Colon (tissue), 2 donors: ENCODE measurements at regions not wholly inside any gene's neighbourhood (a gene's known extent, or its start where the extent isn't known, plus 50 kb on each side); places are given as distances from the start of the nearest gene placed in this dataset.

Experiments
- FAIRE-seq: peaks from 2 replicates; lab custom pipeline; 2012; peaks lifted over from hg19 to GRCh38; lab: Jason Lieb, UNC
- donor health status: control.
- donor health status: control.

DNA sequence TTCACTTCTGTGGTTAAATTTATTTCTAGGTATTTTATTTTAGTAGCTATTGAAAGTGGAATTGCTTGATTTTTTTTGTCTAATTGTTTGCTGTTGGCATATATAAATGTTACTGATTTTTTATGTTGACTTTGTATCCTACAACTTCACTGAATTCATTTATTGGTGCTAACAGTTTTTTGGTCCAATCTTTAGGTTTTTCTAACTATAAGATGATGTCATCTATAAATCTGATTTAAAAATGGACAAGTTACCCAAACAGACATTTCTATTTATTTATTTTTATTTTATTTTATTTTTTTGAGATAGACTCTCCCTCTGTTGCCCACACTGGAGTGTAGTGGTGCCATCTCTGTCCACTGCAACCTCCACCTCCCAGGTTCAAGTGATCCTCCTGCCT is 162.3 kb downstream of the COX7C start:
- no peak for FAIRE-seq

DNA sequence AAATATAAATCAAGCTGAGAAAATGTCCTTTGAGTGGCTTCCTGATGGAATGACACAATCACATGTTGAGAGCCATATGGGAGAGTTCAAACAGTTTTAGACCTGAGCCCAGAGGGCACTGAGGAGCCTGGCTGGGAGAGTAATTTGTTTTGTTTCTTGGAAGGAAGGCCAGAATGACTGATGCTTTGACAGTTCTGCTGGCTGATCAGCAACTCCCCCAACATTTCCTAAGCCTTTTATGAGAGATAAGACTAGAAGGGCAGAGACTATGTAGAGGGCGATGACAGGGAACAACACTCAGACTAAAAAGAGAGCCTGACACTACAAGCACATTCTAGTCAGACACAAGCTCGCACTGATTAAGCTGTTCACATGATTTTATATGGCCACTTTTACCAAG is 169.2 kb downstream of the COX7C start:
- FAIRE-seq = no peak

DNA sequence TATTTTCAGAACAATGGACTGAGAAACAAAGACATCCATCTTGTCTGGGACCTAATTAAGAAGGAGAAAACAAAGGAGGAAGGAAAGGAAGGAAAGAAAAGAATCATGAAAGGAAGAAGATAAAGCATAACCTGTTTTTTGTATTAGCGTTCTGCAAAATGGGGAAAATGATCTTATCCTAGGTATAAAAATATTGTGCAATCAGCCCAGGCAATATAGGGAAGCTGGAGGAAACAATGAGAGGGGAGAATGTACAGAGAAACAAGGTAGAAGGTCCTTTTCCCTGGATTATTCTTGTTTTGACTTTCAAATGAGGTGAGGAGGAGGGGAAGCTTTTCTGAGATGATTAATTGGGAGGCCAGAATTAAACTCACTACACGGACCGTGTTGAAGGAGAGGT is 177.9 kb downstream of the COX7C start:
- no peak for FAIRE-seq

DNA sequence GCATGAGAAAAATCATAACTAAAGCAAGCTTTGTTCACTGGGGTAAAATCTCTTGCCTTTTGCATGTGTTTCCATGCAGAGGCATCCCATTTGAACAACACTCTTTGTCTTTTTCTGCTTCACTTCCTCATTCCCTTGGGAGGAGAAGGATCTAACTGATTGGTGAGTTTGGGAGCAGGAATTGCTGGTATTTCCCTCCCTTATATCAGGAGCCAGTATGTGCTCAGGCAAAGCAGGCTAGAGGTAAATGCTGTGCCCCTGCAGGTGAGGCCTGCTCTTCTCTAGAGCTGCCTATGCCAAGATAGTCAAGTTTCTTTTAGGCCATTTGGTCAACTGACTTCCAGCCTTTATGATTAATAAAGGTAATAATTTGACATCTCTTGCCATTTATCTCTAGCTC is 179.9 kb downstream of the COX7C start:
- no peak for FAIRE-seq

DNA sequence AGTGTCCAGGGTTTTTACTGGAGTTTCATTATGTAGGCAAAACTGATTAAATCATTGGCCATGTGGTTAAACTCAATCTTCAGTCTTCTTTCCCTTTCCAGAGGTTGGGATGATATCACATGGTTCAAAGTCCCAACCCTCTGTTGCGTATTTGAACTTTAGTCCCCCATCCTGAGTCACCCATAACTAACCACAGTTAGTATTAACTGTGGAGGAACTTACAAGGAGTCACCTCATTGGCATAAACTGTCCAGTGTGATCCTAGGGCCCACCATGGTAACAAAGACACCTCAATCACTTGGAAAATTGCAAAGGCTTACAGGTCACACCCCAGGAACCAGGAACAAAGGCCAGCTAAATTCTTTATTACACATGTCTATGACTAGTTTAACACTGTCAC is 188.5 kb downstream of the COX7C start:
- no peak for FAIRE-seq

DNA sequence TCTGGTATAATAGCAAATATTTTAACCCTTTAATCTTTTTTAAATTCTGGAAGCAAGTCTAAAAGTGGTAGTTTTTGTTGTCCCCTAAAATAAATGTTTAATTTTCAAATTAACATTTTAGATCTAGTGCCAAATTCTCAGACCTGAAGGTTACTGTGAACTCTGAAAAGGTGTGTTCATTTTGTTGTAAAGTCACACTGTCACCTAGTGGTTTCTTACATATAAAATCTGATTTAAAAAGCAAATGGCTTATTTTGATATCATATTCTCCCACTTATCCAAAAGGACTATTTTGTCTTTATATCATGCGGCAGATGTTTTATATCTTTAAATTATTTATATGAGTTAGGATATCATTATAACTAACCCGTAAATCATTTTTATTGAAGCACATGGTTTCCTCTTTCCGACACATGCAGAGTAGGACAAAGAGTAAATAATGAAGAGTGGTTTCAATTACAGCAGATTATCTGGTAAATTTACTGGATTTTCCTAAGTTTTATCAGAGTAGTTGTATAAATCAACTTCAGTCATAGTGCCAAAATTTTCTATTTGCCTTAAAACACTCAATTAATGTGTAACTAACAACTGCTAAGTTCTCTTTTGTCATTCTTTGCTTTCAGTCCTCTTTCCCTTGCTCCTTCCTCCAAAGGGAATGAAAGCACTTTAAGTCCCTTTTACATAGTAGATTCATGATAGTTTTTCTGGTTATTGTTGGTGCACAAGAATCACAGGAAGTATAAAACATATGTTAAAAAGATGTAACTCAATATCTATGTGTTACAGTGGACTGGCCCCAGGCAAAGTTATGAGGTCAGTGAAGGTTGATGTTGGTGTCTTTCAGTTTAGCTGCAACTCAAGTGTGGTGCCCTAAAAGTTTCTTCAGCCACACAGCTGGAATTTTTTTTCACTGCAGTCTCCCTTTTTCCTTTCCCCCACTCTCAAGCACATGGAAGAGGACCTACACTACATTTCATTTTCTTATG is 189.6 kb downstream of the COX7C start:
- no peak for FAIRE-seq

DNA sequence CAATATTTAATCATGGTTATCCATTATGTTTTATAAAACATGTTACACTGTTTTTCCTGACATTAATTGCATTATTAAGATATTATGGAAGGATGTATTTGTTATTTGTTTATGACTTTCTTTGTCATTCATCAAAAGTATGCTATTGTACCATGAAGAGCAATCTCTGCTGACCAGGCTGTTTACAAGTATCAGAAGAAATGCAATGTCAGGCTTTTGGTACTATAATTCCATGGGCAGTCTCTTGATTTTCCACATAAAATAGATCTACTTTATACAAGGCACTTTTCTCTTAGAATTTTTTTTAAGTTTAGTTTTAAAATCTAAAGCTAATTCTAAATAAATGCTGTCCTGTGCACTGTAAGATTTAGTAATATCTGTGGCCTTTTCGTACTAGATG is 196.6 kb downstream of the COX7C start:
- FAIRE-seq = no peak

DNA sequence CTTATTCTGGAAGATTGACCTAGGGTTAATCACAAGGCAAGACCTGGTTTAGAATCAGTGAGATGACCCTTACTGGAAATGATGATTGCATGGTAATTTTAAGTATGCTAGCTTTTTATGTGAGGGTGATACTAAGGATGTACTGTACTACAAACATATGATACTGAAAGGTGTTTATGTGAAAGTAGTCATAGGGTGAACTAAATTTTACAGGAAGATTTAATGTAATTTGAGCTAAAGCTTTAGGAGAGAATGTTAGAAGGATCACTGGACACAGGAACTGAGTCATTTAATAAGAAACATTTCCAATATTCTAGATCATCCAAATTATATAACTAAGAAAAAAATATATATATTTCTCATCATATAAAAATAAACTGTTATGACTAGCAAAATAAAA is 197.2 kb downstream of the COX7C start:
- FAIRE-seq = no peak

DNA sequence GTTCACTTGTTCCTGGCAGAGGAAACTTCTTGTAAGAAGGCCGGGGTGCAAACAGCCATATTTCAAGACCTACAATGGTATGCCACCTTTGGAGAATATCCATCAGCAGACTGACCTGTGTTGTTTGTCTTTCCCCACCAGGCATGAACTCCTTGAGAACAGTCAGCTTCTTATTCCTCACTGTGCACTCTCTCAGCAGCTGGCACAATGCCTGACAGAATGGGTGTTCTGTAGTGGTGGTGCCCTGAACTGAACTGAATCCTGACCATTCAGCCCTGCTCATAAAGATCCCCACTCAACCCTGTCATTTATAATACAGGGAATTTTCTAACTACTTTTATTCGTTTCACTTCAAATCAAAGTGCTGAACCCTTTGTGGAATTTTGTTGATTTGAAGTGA is 206.9 kb downstream of the COX7C start:
- no peak for FAIRE-seq

DNA sequence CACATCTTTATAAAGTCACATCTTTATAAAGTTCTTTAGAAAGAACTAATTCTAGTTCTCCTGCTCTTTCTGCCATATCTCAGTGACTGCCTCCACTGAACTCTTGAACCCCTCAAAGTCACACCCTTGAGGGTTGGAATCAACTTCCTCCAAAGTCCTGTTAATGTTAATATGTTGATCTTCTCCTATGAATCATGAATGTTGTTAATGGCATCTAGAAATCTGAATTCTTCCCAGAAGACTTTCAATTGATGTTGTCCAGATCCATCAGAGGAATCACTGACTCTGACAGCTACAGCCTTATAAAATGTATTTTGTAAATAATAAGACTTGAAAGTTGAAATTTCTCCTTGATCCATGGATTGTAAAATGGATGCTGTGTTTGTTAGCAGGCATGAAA is 213.4 kb downstream of the COX7C start:
- FAIRE-seq = no peak

DNA sequence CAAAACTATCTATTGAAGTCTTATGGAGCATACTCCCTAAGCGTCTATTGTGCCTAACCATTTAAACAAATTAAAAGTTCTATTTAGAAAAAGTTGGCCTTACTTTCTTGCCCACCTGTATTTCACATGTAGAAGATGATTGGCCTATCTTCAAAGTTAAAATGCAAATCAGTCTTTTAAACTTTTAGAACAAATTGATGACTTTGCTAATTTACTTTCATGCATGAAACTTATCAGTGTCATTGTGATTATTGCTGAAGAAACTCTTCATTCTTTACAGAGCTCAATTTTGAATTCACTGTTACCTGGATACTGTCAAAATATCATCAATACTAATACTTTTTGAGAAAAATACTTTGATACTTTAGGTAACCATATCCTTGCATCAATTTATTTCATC is 216.1 kb downstream of the COX7C start:
- no peak for FAIRE-seq

DNA sequence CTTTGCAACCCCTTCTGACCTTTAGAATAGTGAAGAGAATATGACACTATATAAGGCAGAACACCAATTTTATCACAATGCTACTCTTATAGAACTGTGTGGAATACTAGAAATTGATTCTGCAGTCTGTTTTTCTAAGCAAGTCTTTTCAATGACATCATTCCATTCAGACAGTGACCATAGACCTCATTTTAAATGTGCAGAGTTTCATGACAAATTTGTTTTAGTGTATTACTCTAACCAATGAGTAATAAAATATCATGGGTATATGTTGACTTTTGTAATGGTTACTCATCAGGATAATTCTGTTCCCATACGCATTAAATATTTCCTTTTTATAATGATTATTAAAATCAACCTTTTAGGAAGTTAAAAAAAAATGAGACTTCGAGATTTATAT is 219.9 kb downstream of the COX7C start:
- FAIRE-seq = no peak

DNA sequence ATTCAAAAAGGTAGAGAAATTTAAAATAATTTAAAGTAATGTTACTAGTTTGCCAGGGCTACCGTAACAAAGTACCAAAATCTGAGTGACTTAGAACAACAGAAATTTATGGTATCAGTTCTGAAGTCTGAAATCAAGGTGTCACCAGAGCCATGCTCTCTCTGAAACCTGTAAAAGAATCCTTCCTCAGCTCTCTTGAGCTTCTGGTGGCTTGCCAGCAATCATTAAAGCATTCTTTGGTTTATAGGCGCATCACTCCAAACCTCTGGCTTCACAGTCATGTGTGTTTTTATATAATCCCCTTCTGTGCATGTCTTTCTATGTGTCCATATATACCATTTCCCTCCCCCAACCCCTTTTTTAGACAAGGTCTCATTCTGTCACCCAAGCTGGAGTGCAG is 220.3 kb downstream of the COX7C start:
- FAIRE-seq = no peak

DNA sequence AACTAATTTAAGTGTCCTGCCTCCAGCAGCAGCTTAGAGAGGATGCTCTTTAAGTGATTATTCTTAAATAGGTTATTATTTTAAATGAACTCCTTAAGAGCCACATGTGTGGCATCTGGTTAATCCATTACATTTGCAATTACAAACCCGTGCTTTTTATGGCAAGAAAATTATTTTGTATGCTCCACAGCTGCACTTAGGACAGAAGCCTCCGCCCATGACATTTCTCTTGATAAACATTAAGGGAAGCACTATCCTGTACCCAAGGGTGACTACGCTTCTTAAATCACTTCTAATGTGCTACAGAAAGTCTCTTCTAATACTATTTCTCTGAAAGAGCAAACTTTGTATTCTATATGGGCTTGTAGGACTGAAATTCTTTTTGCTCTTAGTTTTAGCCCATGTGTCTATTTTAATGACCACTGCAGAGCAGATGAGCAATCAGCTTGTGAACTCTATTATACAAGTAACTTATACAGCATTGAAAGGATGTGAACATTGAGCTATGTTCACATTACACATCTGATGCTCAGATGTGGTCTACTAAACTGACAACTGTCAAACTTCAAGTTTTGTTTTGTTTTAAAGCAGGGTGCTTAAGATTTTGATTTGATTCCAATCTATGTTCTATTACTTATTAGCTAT is 223.4 kb downstream of the COX7C start:
- FAIRE-seq = no peak

DNA sequence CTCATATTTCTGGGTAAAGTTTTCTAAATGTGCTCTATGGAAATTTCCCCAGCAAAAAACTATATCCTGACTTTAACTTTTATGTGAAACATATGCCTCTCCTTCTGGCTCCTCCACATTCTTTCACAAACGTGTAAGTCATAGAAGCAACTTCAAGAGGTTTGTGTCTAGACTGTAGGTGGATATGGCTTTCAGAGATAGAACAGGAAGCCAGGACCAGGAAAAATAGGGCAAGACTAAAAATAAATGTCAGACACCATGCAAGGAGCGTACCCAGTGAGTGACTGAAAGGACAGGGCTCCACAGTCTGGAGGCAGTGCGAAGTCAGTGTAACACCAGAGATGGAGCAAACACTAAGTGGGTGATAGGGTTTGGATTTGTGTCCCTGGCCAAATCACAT is 240.7 kb downstream of the COX7C start:
- FAIRE-seq = no peak

DNA sequence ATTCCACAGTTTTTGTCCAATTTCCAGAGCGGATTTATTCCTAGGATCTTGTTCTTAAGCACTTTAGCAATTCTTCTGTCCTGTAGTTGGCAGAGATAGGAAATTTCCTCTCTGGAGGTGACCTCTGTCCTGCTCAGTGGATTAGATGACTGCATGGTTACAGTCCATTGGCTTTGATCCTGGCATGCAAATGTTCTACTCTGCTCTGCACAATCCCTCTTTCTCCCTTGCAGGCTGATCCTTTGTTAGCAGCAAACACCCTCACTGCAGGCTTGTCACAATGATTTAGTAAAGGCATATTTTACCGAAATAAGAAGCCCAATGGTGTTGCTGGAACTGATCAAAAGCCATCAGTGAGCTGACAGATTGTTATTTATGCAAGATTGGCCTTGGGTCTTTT is 243.8 kb downstream of the COX7C start:
- FAIRE-seq = no peak

DNA sequence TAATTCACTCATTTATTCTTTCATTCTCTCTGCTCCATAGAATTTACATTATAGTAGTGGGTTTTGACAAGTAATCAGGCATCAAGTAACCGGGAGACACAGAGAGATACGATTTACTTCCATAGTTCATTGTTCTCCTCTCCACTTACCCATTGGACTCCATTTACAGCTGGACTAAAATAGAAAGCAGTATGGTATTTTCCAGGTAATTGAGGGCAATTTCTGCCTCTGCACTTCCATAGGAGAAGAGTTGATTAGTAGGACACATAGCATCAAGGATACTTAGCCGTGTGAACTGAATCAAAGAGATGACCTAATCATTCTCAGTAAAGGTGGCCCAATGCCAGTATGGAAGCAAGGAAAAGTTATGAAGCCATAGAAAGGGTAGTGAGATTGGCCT is 244.4 kb downstream of the COX7C start:
- no peak for FAIRE-seq

DNA sequence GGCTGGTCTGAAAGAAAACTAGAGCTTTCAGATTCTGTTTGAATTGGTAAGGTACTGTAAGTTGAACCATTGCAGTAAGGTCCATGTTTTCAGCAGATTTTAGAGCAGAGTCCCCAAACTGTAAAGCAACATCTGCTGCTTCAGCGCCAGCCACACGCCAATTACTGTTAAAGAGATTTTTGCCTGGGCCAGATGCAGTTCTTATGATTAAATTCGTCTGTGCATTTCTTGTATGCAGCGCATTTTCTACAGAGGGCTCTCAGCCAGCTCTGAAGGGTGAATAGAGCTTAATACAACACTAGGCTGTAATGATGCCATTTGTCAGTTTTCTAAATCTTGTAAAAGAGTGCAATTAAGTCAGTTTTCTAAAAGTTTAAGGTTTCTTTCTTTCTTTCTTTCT is 246.3 kb downstream of the COX7C start:
- FAIRE-seq = no peak

DNA sequence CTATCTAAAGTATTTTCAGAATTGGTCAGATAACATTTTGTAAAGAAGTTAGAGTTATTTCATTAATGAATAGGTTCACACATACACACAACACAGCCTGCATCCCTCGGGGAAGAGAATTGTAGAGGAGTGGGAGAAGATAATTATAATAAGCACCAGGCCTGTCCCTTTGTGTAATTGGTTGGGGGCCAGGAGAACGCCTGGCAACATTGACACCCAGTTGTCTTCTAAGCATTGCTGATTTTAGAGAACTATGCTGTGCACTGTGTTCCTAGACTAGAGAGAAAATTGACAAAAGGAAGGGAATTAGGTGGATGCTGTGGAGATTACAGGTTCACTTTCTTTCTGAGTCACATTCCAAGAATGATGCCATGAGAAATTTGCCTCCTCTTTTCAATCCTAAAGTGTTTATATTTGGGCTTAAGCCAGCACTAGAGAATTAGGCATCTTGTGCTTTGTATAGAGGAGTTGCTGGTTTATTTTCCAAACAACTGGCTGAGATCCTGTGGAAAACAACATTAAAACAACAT is 247.6 kb downstream of the COX7C start:
- no peak for FAIRE-seq

DNA sequence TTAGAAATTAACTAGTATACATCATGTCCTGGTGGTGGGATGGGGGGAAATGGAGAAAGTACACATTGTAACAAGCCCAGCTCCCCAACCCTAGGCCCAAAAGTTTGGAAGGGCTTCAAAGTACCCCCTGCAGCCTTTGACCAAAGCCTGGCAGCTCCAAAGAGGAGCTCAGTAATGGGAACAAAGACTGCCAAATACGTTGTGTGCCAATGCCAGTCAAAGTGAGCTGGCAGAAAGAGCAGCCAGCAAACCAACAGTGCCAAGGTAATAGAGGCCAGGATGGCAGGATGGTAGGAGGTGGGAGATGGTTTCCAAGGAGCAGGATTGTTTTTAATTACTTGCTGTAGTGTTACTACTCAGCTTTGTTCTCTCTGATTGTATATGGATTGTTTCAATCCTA is 248.3 kb downstream of the COX7C start:
- FAIRE-seq = no peak

DNA sequence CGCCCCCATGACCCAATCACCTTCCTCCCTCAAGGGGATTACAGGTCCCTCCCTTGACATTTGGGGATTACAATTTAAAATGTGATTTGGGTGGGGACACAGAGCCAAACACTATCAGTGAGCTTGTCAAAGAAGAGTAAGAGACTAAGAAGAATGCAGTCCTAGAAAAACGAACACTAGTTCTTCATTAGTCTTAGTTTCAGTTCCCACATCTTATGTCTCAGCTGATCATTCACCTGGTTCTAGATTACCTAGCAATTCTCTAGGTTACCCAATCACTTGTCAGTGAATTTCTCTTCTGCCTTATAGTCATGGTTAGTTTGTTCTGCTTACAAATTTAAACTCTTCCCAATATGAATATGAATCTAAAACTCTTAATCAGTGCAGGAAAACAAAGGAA is 251.5 kb downstream of the COX7C start:
- no peak for FAIRE-seq

DNA sequence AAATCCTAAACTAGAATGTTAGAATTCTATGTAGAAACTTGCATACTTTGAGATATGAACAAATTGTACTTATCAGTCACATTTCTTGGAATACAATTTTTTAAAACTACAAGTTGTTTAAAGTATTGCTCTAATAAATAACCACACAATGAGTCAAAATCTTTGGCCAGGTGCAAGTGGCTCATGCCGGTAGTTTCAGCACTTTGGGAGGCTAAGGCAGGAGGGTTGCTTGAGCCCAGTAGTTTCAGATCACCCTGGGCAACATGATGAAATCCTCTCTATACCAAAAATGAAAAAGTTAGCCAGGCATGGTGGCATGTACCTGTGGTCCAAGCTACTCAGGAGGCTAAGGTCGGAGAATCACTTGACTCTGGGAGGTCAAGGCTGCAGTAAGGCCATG is 257.8 kb downstream of the COX7C start:
- no peak for FAIRE-seq

DNA sequence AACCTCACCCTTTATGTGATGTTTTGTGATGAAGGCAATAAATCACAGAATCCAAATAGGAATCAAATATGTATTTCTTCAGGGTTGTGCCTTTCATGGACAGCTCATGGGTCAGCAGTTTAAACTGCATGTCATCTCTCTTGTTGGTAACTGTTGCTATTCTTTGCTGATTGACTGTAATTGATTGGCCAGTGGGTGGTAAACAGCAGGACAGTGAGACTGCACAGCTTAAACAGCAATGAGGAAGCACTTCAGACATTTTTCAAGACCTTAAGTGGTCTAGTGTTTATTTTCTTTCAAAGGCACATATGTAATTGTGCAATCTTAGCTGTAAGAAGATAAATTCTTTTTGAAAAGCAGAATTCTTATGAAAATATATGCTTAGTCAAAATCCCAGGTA is 260.5 kb downstream of the COX7C start:
- no peak for FAIRE-seq

DNA sequence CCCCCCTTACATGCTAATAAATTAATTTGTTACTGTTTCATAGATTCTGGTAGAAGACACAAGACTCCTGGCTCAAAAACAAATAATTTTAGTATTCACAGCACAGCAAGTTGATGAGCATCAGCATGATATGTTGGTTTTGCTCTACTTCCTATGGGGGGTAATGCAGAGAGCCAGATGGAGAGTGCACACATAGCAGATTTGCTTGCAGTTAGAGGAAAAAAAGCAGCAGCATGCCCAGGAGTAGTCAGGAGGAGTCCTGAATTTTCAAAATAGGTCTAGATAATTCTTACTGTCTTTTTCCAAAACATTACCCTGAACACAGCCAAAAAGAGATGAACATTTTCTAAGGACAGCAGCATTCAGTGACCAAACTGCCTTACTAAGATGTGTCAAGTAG is 261.3 kb downstream of the COX7C start:
- no peak for FAIRE-seq
